HEK293T (cell line): ENCODE measurements at regions not wholly inside any gene's neighbourhood (a gene's known extent, or its start where the extent isn't known, plus 50 kb on each side); places are given as distances from the start of the nearest gene placed in this dataset.

Experiments
- BHLHE40 ChIP-seq: fragments of 450-650 bp; IDR thresholded peaks from 2 replicates; pipeline ENCODE4 v1.6.1; 2016; ENCODE audit warnings: mild to moderate bottlenecking, moderate library complexity, borderline replicate concordance
- ELF4 ChIP-seq: fragments of 450-650 bp; IDR thresholded peaks from 2 replicates; pipeline ENCODE4 v1.6.1; 2017; ENCODE audit warnings: antibody characterized with exemption
- FOXA1 ChIP-seq: fragments of 450-650 bp; IDR thresholded peaks from 2 replicates; pipeline ENCODE4 v1.6.1; 2016; ENCODE audit warnings: mild to moderate bottlenecking
- FOXM1 ChIP-seq: fragments of 450-650 bp; IDR thresholded peaks from 2 replicates; pipeline ENCODE4 v1.6.1; 2017; ENCODE audit warnings: mild to moderate bottlenecking, borderline replicate concordance
- HDGF ChIP-seq: fragments of 450-650 bp; IDR thresholded peaks from 2 replicates; pipeline ENCODE4 v1.6.1; 2017; ENCODE audit warnings: antibody characterized with exemption, borderline replicate concordance
- LEF1 ChIP-seq: fragments of 450-650 bp; IDR thresholded peaks from 2 replicates; pipeline ENCODE4 v1.6.1; 2017; ENCODE audit warnings: mild to moderate bottlenecking, borderline replicate concordance
- SP1 ChIP-seq: fragments of 450-650 bp; IDR thresholded peaks from 2 replicates; pipeline ENCODE4 v1.6.1; 2017
- SUZ12 ChIP-seq: fragments of 450-650 bp; IDR thresholded peaks from 2 replicates; pipeline ENCODE4 v1.6.1; 2016; ENCODE audit warnings: mild to moderate bottlenecking
- TARDBP ChIP-seq: fragments of 450-650 bp; IDR thresholded peaks from 2 replicates; pipeline ENCODE4 v1.6.1; 2016

GRCh38 chr4:160372390-160372789, 1269.5 kb downstream of the RAPGEF2 start:
- TF ChIP-seq TARDBP (no peak), SP1 (no peak), FOXM1 (no peak), FOXA1 (no peak), HDGF (no peak), BHLHE40 (no peak), LEF1 (no peak), ELF4 (no peak), SUZ12 (no peak)
